ENCODE measurements at regions not wholly inside any gene's neighbourhood (a gene's known extent, or its start where the extent isn't known, plus 50 kb on each side); places are given as distances from the start of the nearest gene placed in this dataset.

GRCh38 chr4:25984266-25984665 lies 70.2 kb downstream of the SMIM20 start:
- TF ChIP-seq CTCF (IDR thresholded peaks at IDR 0.05 in 4 of 5, conservative IDR thresholded peaks at IDR 0.05 in 1 of 5), result no peak
- no peak for TF ChIP-seq POLR2A (IDR thresholded peaks at IDR 0.05)
